NCI-H2081 (cell line): ENCODE measurements at regions not wholly inside any gene's neighbourhood (a gene's known extent, or its start where the extent isn't known, plus 50 kb on each side); places are given as distances from the start of the nearest gene placed in this dataset.
A peak's percentile ranks its signal among the peaks of the same experiment; 100 is the strongest.

Source experiments
- DNase-seq, 2 experiments: peaks; one replicate each; lab custom pipeline; 2025; lab: John Stamatoyannopoulos, UW

GRCh38 chr21:15241997-15242736 lies 177.4 kb upstream of the NRIP1 start:
- DNase-seq: no peak

DNA sequence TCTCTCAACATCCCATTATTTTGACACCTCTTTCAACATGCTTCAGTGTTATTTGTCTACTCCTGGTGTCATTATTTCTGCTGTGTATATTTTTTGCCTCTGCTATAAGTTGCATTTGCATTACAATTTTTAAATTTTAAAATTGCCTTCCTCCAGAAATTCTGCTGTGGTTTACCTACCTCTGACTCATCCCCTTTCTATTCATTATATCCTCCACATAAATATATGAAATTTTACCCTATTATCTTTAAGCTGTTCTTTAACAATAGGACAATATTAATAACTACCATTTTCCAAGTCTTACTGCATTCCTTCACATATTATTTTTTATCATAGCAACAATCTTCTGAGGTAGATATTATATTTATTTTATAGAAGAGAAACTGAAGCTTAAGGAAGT lies 178.1 kb upstream of the NRIP1 start:
- no peak for DNase-seq

DNA sequence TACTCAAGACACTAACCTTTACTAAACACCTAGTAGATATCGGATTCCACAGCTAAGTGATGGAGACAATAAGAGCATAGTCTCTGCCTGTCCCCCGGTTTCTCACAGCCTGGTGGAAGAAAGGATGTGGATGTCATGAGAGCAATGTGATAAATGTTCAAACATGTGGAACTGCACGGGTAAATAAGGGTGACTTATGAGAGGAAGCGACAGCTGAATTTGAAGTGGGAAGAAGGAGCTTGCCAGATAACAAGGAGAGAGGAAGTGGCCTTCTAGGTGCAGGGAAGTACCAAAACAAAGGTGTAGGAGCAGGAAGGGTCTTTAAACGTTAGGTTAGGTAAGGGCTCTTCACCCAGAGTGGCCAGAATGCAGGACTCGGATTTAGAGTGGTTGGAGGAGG lies 178.6 kb upstream of the NRIP1 start:
- no peak for DNase-seq

DNA sequence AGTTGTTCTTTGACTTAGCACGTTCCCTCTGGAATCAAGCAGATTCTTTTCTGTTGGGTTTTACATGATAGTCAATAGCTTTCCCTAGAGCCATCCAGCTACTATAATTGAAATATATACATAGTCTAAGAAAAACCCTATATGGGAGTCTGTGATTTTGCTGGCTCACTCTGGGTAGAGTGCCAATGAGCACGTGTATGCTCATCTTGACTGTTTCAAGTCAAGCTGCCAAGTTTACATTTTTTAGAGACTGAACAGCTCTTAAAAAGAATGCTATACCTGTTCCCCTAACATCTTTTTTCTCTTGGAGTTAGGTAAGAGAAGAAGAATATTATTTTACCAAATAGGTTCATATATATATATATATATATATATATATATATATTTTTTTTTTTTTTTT lies 182.8 kb upstream of the NRIP1 start:
- no peak for DNase-seq

- peak in 1 of 2 experiments; percentile 0 for DNase-seq
These were observed 184.6 kb upstream of the NRIP1 start for GRCh38 chr21:15249285-15249993.

GRCh38 chr21:15250384-15250783 lies 185.6 kb upstream of the NRIP1 start:
- DNase-seq: no peak

DNA sequence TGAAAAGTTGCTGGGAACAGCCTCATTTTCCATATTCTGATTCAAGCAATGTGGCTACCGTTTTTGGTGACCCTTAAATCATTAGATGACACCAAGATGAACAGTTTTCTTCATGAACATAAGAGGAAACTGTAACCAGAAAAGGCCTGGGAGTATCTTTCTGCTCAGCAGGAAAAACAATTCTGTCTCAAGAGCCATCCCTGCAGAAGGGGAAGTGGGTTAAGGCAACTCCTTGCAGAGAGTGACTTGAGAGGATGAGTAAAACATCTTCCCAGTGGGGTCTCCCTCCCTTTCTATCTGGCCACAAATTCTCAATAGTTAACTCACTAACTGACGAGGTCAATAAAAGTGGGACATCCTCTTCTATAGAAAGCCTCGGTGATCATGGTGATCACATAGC lies 187.6 kb upstream of the NRIP1 start:
- no peak for DNase-seq

DNA sequence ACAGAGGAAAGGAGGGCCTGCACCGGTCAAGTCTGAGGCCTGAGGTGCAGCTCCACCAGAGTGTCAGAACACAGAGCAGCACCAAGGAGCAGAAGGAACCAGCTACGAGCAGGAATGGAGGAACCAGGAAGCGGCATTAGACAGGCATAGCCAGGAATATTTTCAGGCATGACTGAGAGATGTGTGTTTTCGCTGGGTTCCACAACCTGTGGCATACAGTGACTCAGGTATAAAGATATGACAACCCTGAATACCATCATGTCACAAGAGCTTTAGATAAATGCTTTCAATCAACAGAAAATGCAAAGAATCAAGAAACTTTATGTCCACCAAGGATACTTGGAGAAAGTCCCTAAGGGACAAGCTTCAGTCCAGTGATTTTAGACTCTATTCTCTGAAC lies 189.3 kb upstream of the NRIP1 start:
- DNase-seq: no peak

GRCh38 chr21:15255261-15255660 lies 190.5 kb upstream of the NRIP1 start:
- no peak for DNase-seq

GRCh38 chr21:15255763-15256162 lies 191.0 kb upstream of the NRIP1 start:
- DNase-seq: no peak

GRCh38 chr21:15256996-15257395 lies 192.2 kb upstream of the NRIP1 start:
- DNase-seq: no peak

DNA sequence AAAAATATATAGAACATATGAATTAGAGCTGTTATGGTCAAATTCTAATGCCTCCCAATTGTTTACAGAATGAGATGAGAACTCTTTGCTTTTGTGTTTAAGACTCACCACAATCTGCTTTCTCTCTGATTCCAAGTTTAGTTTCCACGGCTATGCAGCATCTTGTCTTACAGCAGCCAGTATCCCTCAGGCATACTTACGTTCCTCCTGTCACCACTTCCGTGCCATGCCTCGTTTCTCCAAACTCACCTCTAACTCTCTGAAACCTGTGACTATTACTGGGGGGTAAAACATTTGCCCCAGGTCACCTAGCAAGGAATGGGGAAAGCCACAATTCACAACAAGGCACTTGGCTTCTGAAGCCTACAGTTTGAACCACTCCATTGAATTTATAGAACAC lies 192.8 kb upstream of the NRIP1 start:
- no peak for DNase-seq

DNA sequence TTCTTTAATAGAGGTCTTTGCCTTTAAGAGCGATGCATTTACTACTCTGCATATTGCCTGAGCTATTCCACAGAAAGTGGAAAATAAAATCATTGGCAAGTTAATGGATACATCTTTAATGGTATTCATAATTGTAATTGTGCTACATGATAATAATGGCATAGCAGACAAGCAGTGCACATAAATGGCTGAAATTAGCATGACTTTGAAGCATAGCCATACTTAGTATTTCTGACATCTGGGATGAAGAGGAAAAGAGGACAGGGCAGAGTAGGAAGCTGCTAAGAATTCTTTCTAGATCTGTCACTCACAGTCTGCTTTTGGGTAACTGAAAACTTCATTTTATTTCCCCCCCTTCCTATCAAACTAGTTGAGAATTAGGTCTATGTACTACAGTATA lies 195.0 kb upstream of the NRIP1 start:
- no peak for DNase-seq

- no peak for DNase-seq
These were observed 195.8 kb upstream of the NRIP1 start for GRCh38 chr21:15260604-15261003.

- DNase-seq: peak in 1 of 2 experiments; percentile 2
These were observed 199.4 kb upstream of the NRIP1 start for GRCh38 chr21:15264084-15264665.

GRCh38 chr21:15272171-15272570 lies 207.4 kb upstream of the NRIP1 start:
- DNase-seq: no peak

GRCh38 chr21:15272591-15272990 lies 207.8 kb upstream of the NRIP1 start:
- no peak for DNase-seq

- DNase-seq: no peak
These were observed 208.4 kb upstream of the NRIP1 start for GRCh38 chr21:15273244-15273643.

- no peak for DNase-seq
These were observed 210.1 kb upstream of the NRIP1 start for GRCh38 chr21:15274701-15275485.

DNA sequence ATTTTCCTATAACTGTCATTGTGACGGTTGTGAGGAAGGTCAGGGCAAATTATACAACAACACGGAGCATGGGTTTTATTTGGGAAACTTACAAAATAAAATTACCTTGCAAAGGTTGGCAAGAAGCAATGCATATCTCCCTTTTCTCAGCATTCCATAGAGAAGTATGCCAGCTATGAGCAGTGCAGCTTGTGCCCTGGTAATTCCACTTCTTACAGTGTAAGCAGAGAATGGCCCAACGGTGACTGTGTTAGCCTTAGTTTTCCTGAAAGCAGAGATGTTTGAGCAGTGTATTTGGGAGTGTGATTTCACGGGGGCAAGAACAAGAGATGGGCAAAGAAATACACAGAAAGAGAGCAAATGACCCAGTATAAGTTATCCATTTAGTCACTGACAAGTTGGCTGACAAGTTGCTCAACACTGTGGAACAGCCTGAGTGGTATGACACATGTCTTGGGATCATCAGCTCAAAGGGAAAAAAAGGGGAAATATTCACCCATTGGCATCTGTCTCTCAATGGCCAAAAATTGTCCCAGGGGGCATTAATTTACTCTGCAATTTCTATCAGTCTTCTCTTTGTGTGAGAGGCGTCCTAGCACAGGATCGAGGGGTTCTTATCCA lies 210.9 kb upstream of the NRIP1 start:
- DNase-seq: no peak

- DNase-seq: no peak
These were observed 211.4 kb upstream of the NRIP1 start for GRCh38 chr21:15276243-15276642.

- DNase-seq: no peak
These were observed 212.7 kb upstream of the NRIP1 start for GRCh38 chr21:15277466-15277865.
